H9 (cell line): ENCODE measurements at regions not wholly inside any gene's neighbourhood (a gene's known extent, or its start where the extent isn't known, plus 50 kb on each side); places are given as distances from the start of the nearest gene placed in this dataset.

Experiments used
- DNase-seq: peaks from one replicate; pipeline ENCODE4 v3.0.0-alpha.2; 2017
- H2AFZ ChIP-seq: one replicate; pipeline ENCODE4 v1.6.1; 2013; ENCODE audit warnings: mild to moderate bottlenecking, low read length, control low read depth, moderate library complexity
- H2AK5ac ChIP-seq: 2 replicates; pipeline ENCODE4 v1.6.1; 2013; ENCODE audit warnings: low read length, control low read depth, mixed read lengths; ENCODE audit not compliant: insufficient read length
- H2BK120ac ChIP-seq: one replicate; pipeline ENCODE4 v1.6.1; 2013; ENCODE audit warnings: low read depth, mild to moderate bottlenecking, low read length, control low read depth, inconsistent platforms; ENCODE audit not compliant: poor library complexity, severe bottlenecking
- H2BK12ac ChIP-seq: 2 replicates; pipeline ENCODE4 v1.6.1; 2013; ENCODE audit warnings: low read length, control low read depth, mixed read lengths, low read depth; ENCODE audit not compliant: insufficient read length
- H2BK15ac ChIP-seq: 2 replicates; pipeline ENCODE4 v1.6.1; 2013; ENCODE audit warnings: low read depth, low read length, control low read depth
- H2BK20ac ChIP-seq: one replicate; pipeline ENCODE4 v1.6.1; 2013; ENCODE audit warnings: low read depth, mild to moderate bottlenecking, low read length, control low read depth, inconsistent platforms; ENCODE audit not compliant: poor library complexity, severe bottlenecking
- H2BK5ac ChIP-seq: 2 replicates; pipeline ENCODE4 v1.6.1; 2013; ENCODE audit warnings: low read length, control low read depth, mixed read lengths; ENCODE audit not compliant: insufficient read length
- H3K14ac ChIP-seq: 2 replicates; pipeline ENCODE4 v1.6.1; 2013; ENCODE audit warnings: low read length, control low read depth; ENCODE audit not compliant: insufficient read depth
- H3K18ac ChIP-seq: 2 replicates; pipeline ENCODE4 v1.6.1; 2013; ENCODE audit warnings: low read depth, mild to moderate bottlenecking, mixed read lengths, low read length, control low read depth; ENCODE audit not compliant: insufficient read length
- H3K23ac ChIP-seq: 2 replicates; pipeline ENCODE4 v1.6.1; 2013; ENCODE audit warnings: low read length, control low read depth, mixed read lengths, low read depth; ENCODE audit not compliant: insufficient read length
- H3K23me2 ChIP-seq: 2 replicates; pipeline ENCODE4 v1.6.1; 2013; ENCODE audit warnings: low read depth, mild to moderate bottlenecking, mixed read lengths, low read length, control low read depth; ENCODE audit not compliant: insufficient read length, poor library complexity, severe bottlenecking
- H3K27ac ChIP-seq: 2 replicates; pipeline ENCODE4 v1.5.1; 2013; ENCODE audit warnings: low read length, control low read depth, mixed read lengths, low read depth; ENCODE audit not compliant: insufficient read length
- H3K27me3 ChIP-seq: 2 replicates; pipeline ENCODE4 v1.6.1; 2013; ENCODE audit warnings: low read length, control low read depth, inconsistent platforms; ENCODE audit not compliant: insufficient read depth
- H3K4ac ChIP-seq: 2 replicates; pipeline ENCODE4 v1.6.1; 2013; ENCODE audit warnings: low read depth, mild to moderate bottlenecking, control low read depth, inconsistent platforms, low read length, moderate library complexity
- H3K4me1 ChIP-seq: 2 replicates; pipeline ENCODE4 v1.6.1; 2013; ENCODE audit warnings: low read length, control low read depth, inconsistent platforms; ENCODE audit not compliant: insufficient read depth
- H3K4me2 ChIP-seq: 2 replicates; pipeline ENCODE4 v1.6.1; 2013; ENCODE audit warnings: low read length, control low read depth, mixed read lengths; ENCODE audit not compliant: insufficient read length, insufficient read depth
- H3K56ac ChIP-seq: 2 replicates; pipeline ENCODE4 v1.6.1; 2013; ENCODE audit warnings: low read depth, mild to moderate bottlenecking, mixed read lengths, low read length, control low read depth; ENCODE audit not compliant: insufficient read length
- H3K79me1 ChIP-seq: 2 replicates; pipeline ENCODE4 v1.6.1; 2013; ENCODE audit warnings: low read depth, mild to moderate bottlenecking, moderate library complexity, low read length, control low read depth, inconsistent platforms; ENCODE audit not compliant: insufficient read depth, poor library complexity, severe bottlenecking
- H3K79me2 ChIP-seq: 2 replicates; pipeline ENCODE4 v1.6.1; 2013; ENCODE audit warnings: low read length, control low read depth, inconsistent platforms; ENCODE audit not compliant: insufficient read depth
- H3K9ac ChIP-seq: 2 replicates; pipeline ENCODE4 v1.6.1; 2013; ENCODE audit warnings: low read length, control low read depth, mixed read lengths; ENCODE audit not compliant: insufficient read length; ENCODE audit errors: extremely low read depth
- H3K9me3 ChIP-seq: one replicate; pipeline ENCODE4 v1.6.1; 2013; ENCODE audit warnings: low read depth, low read length, inconsistent platforms; ENCODE audit not compliant: control insufficient read depth
- H3T11ph ChIP-seq: one replicate; pipeline ENCODE4 v1.6.1; 2013; ENCODE audit warnings: mild to moderate bottlenecking, low read length, control low read depth, inconsistent platforms
- H4K20me1 ChIP-seq: one replicate; pipeline ENCODE4 v1.6.1; 2013; ENCODE audit not compliant: control insufficient read depth, insufficient read length, insufficient read depth
- H4K5ac ChIP-seq: 2 replicates; pipeline ENCODE4 v1.6.1; 2013; ENCODE audit warnings: low read depth, mild to moderate bottlenecking, mixed read lengths, low read length, control low read depth; ENCODE audit not compliant: insufficient read length
- H4K8ac ChIP-seq: replicated peaks from 2 replicates; pipeline ENCODE4 v1.6.1; 2013; ENCODE audit warnings: low read length, control low read depth, mixed read lengths, low read depth; ENCODE audit not compliant: insufficient read length
- H4K91ac ChIP-seq: 2 replicates; pipeline ENCODE4 v1.6.1; 2013; ENCODE audit warnings: low read depth, mild to moderate bottlenecking, moderate library complexity, mixed read lengths, low read length, control low read depth; ENCODE audit not compliant: insufficient read length
- H3K27ac Mint-ChIP-seq, 3 experiments: 2 replicates in 2 of 3; 3 replicates in 1 of 3; pipeline ENCODE4 v1.8.0; 2020 to 2021; ENCODE audit warnings: mixed read lengths in 3 of 3, mild to moderate bottlenecking in 1 of 3, moderate library complexity in 1 of 3
- H3K27me3 Mint-ChIP-seq: 2 replicates; pipeline ENCODE4 v1.8.0; 2021; ENCODE audit warnings: low read depth, mild to moderate bottlenecking, moderate library complexity, mixed read lengths
- H3K36me3 Mint-ChIP-seq, 3 experiments: 2 replicates in 2 of 3; 3 replicates in 1 of 3; pipeline ENCODE4 v1.8.0; 2020 to 2021; ENCODE audit warnings: low read depth in 3 of 3, mixed read lengths in 3 of 3; ENCODE audit not compliant: insufficient read depth in 1 of 3
- H3K4me1 Mint-ChIP-seq, 2 experiments: 2 replicates each; pipeline ENCODE4 v1.8.0; 2020; ENCODE audit warnings: mixed read lengths in 2 of 2
- H3K4me3 Mint-ChIP-seq, 2 experiments: 2 replicates in 1 of 2; 3 replicates in 1 of 2; pipeline ENCODE4 v1.8.0; 2020 to 2021; ENCODE audit warnings: mild to moderate bottlenecking in 2 of 2, mixed read lengths in 2 of 2, moderate library complexity in 1 of 2
- H3K9me3 Mint-ChIP-seq, 2 experiments: 2 replicates in 1 of 2; 3 replicates in 1 of 2; pipeline ENCODE4 v1.8.0; 2020; ENCODE audit warnings: mild to moderate bottlenecking in 2 of 2, mixed read lengths in 2 of 2, moderate library complexity in 1 of 2
- WGBS: extraction: QIAGEN DNeasy Blood & Tissue Kit; methylation state at CpG from one replicate; pipeline ENCODE4 v1.1.7; 2013; ENCODE audit warnings: missing lambda C conversion rate, low lambda C conversion rate, mixed read lengths; ENCODE audit not compliant: insufficient read length; ENCODE audit errors: extremely low coverage; 5-methylcytosine and 5-hydroxymethylcytosine counted together
- TF ChIP-seq, protein P1 (sequence below): fragments of 200-600 bp; sonication (generic); conservative IDR thresholded peaks from 3 replicates; pipeline ENCODE4 v1.8.0; 2021; ENCODE audit warnings: antibody characterized with exemption, mild to moderate bottlenecking

DNA sequence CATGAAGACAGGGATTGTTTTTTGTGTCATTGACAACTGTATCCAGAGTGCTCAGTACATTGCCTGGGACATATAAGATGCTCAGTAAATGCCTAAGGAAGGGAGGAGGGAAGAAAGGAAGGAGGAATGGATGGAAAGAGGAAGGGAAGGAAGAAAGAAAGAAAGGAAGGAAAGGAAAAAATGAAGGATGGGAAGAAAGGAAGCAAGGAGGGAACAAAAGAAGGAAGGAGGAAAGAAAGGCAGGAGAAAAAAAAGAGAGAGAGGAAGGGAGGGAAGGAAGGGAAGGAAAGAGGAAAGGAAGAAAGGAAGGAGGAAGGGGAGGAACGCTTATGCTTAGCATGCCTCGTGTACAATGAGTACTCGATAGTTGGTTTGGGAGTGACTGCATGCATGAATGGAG, 514.7 kb downstream of the RPS24 start:
- Histone ChIP-seq H3K79me1 (no peaks in the 10 kb centered on the region), H3K9me3 (no peaks in the 10 kb centered on the region), H3K23me2 (no peaks in the 10 kb centered on the region), H3K4me2 (no peak overlapping the region), H4K5ac (no peak overlapping the region), H2BK5ac (no peak overlapping the region), H4K91ac (no peak overlapping the region), H2AFZ (no peak overlapping the region), H4K20me1 (no peaks in the 10 kb centered on the region), H2BK12ac (no peak overlapping the region), H3K4ac (no peak overlapping the region), H3K4me1 (peaks cover 20% of the 10 kb centered on the region; the same call in 1 of the 2 replicates), H3K14ac (no peak overlapping the region), H2BK15ac (no peak overlapping the region), H3K56ac (no peak overlapping the region), H2BK120ac (no peak overlapping the region), H3K23ac (no peak overlapping the region), H3K9ac (no peak overlapping the region), H3K27me3 (no peaks in the 10 kb centered on the region), H2BK20ac (no peak overlapping the region), H3T11ph (no peak overlapping the region), H3K18ac (no peak overlapping the region), H3K27ac (no peak overlapping the region), H2AK5ac (no peak overlapping the region), H3K79me2 (no peaks in the 10 kb centered on the region), H4K8ac (no peak overlapping the region)
- H3K27me3 Mint-ChIP-seq = peaks cover 37% of the 10 kb centered on the region
- H3K9me3 Mint-ChIP-seq = 0 out of 5 replicates have a peak, but pooled peaks cover 0 to 2% of the 10 kb centered on the region in 2 experiments
- no peak for DNase-seq
- WGBS = no CpG with 5 or more reads among the region's 3 CpGs
- H3K36me3 Mint-ChIP-seq = no peaks in the 10 kb centered on the region
- no peak overlapping the region for H3K27ac Mint-ChIP-seq
- H3K4me1 Mint-ChIP-seq = peaks cover 42 to 46% of the 10 kb centered on the region in 2 experiments
- TF ChIP-seq, protein P1, sequence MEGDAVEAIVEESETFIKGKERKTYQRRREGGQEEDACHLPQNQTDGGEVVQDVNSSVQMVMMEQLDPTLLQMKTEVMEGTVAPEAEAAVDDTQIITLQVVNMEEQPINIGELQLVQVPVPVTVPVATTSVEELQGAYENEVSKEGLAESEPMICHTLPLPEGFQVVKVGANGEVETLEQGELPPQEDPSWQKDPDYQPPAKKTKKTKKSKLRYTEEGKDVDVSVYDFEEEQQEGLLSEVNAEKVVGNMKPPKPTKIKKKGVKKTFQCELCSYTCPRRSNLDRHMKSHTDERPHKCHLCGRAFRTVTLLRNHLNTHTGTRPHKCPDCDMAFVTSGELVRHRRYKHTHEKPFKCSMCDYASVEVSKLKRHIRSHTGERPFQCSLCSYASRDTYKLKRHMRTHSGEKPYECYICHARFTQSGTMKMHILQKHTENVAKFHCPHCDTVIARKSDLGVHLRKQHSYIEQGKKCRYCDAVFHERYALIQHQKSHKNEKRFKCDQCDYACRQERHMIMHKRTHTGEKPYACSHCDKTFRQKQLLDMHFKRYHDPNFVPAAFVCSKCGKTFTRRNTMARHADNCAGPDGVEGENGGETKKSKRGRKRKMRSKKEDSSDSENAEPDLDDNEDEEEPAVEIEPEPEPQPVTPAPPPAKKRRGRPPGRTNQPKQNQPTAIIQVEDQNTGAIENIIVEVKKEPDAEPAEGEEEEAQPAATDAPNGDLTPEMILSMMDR = no peak
- no peak overlapping the region for H3K4me3 Mint-ChIP-seq
